ENCODE measurements at regions not wholly inside any gene's neighbourhood (a gene's known extent, or its start where the extent isn't known, plus 50 kb on each side); places are given as distances from the start of the nearest gene placed in this dataset.
"Not testable (repeated sequence)": the region's sequence is repeated elsewhere in the genome, so short reads cannot be mapped to it uniquely, and the experiment has no call there.

- ATAC-seq = peak in 1 of 2 donors; percentile 80
- WGBS = 36% methylated on average over 10 of the region's 10 CpGs
- intact Hi-C loops (cut with DNase I) = no loop called here
Measured at GRCh38 chr6:90678049-90678779, 91.3 kb upstream of the MAP3K7 start.

DNA sequence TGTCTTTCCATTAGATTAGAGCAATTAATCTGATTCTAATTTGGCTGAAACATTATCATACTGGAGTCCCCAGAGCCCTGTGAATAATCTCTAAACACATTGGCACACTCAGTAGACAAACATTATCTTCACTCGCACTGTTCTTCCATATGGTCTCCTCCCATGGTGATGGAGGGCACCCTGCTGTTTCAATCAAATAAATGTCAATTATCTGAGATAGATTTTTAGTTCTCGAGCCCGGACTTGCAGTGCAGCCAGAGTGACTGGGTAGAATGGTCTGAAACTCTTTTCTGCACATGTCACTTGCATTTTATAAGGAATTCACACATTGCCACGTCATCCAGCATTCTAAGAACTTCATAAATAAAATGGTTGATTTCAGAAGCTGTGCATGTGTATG, 90.6 kb upstream of the MAP3K7 start:
- Histone ChIP-seq H3K4me3 (ENCODE audit: low read length) (no peak overlapping the region), H3K9me3 (ENCODE audit: control insufficient read depth, low read length) (no peaks in the 10 kb centered on the region), H3K4me1 (ENCODE audit: control insufficient read depth, insufficient read depth, low read length) (no peaks in the 10 kb centered on the region), H3K27me3 (ENCODE audit: control insufficient read depth, insufficient read depth) (no peaks in the 10 kb centered on the region), H3K27ac (ENCODE audit: low read length) (no peak overlapping the region)
- no peak for DNase-seq
- intact Hi-C loops (cut with DNase I) = no loop called here
- WGBS = 29% methylated on average over 4 of the region's 4 CpGs
- no peak for ATAC-seq

More at GRCh38 chr6:90678049-90678779, 91.3 kb upstream of the MAP3K7 start:
- Histone ChIP-seq H3K27me3 (ENCODE audit: control insufficient read depth, insufficient read depth) (no peaks in the 10 kb centered on the region), H3K27ac (ENCODE audit: low read length) (no peak overlapping the region), H3K4me1 (ENCODE audit: control insufficient read depth, insufficient read depth, low read length) (no peaks in the 10 kb centered on the region), H3K4me3 (ENCODE audit: low read length) (no peak overlapping the region), H3K9me3 (ENCODE audit: control insufficient read depth, low read length) (no peaks in the 10 kb centered on the region)
- no peak for DNase-seq

GRCh38 chr6:90676516-90677300, 89.8 kb upstream of the MAP3K7 start:
- WGBS = 58% methylated on average over 7 of the region's 7 CpGs
- H3K9me3 ChIP-seq (ENCODE audit: control insufficient read depth, low read length) = no peaks in the 10 kb centered on the region
- H3K4me1 ChIP-seq (ENCODE audit: control insufficient read depth, insufficient read depth, low read length) = no peaks in the 10 kb centered on the region
- no peaks in the 10 kb centered on the region for H3K27me3 ChIP-seq (ENCODE audit: control insufficient read depth, insufficient read depth)
- no peak overlapping the region for H3K4me3 ChIP-seq (ENCODE audit: low read length)
- ATAC-seq (no peak), DNase-seq (no peak)
- intact Hi-C loops (cut with DNase I) = no loop called here
- no peak overlapping the region for H3K27ac ChIP-seq (ENCODE audit: low read length)

GRCh38 chr6:90675107-90675506, 88.2 kb upstream of the MAP3K7 start:
- H3K9me3 ChIP-seq (ENCODE audit: control insufficient read depth, low read length); intact Hi-C loops (cut with DNase I); ATAC-seq; H3K27ac ChIP-seq (ENCODE audit: low read length); H3K27me3 ChIP-seq (ENCODE audit: control insufficient read depth, insufficient read depth); DNase-seq; H3K4me1 ChIP-seq (ENCODE audit: control insufficient read depth, insufficient read depth, low read length); H3K4me3 ChIP-seq (ENCODE audit: low read length): not testable (repeated sequence)
- WGBS = 85% methylated on average over 8 of the region's 8 CpGs

- H3K4me3 ChIP-seq (ENCODE audit: low read length); ATAC-seq; H3K9me3 ChIP-seq (ENCODE audit: control insufficient read depth, low read length); H3K27ac ChIP-seq (ENCODE audit: low read length); intact Hi-C loops (cut with DNase I); H3K27me3 ChIP-seq (ENCODE audit: control insufficient read depth, insufficient read depth); DNase-seq; H3K4me1 ChIP-seq (ENCODE audit: control insufficient read depth, insufficient read depth, low read length): not testable (repeated sequence)
- 60% methylated on average over 8 of the region's 9 CpGs for WGBS
Measured at GRCh38 chr6:90674077-90674476, 87.2 kb upstream of the MAP3K7 start.

- DNase-seq (no peak), ATAC-seq (no peak)
- Histone ChIP-seq H3K4me1 (ENCODE audit: control insufficient read depth, insufficient read depth, low read length) (no peaks in the 10 kb centered on the region), H3K4me3 (ENCODE audit: low read length) (no peak overlapping the region), H3K27ac (ENCODE audit: low read length) (no peak overlapping the region), H3K9me3 (ENCODE audit: control insufficient read depth, low read length) (no peaks in the 10 kb centered on the region), H3K27me3 (ENCODE audit: control insufficient read depth, insufficient read depth) (no peaks in the 10 kb centered on the region)
- 81% methylated on average over 1 of the region's 1 CpG for WGBS
- intact Hi-C loops (cut with DNase I) = no loop called here
Measured at GRCh38 chr6:90669846-90670245, 83.0 kb upstream of the MAP3K7 start.

DNA sequence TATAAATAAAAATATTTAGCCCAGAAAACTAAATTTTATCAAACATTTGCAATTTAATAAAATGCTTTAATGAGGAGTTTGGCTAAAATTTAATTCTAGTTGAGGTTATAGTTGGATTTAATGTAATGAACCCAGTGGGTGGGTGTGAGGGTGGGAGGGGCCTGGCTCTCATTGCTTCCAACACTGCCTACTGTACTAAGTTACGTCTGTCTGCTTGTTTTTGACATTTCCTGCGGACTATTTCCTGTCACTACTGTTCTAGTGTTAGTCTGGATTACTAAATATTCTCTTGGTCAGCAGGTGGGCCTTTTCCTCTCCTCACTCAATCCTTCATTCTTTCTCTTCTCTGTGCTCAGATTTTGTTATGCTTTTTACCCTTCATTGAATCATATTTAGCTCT, 82.5 kb upstream of the MAP3K7 start:
- Histone ChIP-seq H3K9me3 (ENCODE audit: control insufficient read depth, low read length) (no peaks in the 10 kb centered on the region), H3K27ac (ENCODE audit: low read length) (no peak overlapping the region), H3K27me3 (ENCODE audit: control insufficient read depth, insufficient read depth) (no peaks in the 10 kb centered on the region), H3K4me1 (ENCODE audit: control insufficient read depth, insufficient read depth, low read length) (no peaks in the 10 kb centered on the region), H3K4me3 (ENCODE audit: low read length) (no peak overlapping the region)
- DNase-seq (no peak), ATAC-seq (no peak)
- 51% methylated on average over 2 of the region's 2 CpGs for WGBS
- intact Hi-C loops (cut with DNase I) = no loop called here

- Histone ChIP-seq H3K4me3 (ENCODE audit: low read length) (no peak overlapping the region), H3K27me3 (ENCODE audit: control insufficient read depth, insufficient read depth) (no peaks in the 10 kb centered on the region), H3K4me1 (ENCODE audit: control insufficient read depth, insufficient read depth, low read length) (no peaks in the 10 kb centered on the region), H3K27ac (ENCODE audit: low read length) (no peak overlapping the region), H3K9me3 (ENCODE audit: control insufficient read depth, low read length) (no peaks in the 10 kb centered on the region)
- no peak for DNase-seq
- intact Hi-C loops (cut with DNase I) = no loop called here
- no peak for ATAC-seq
Measured at GRCh38 chr6:90668141-90668540, 81.3 kb upstream of the MAP3K7 start.

- Histone ChIP-seq H3K27ac (ENCODE audit: low read length) (no peak overlapping the region), H3K27me3 (ENCODE audit: control insufficient read depth, insufficient read depth) (no peaks in the 10 kb centered on the region), H3K4me1 (ENCODE audit: control insufficient read depth, insufficient read depth, low read length) (no peaks in the 10 kb centered on the region), H3K4me3 (ENCODE audit: low read length) (no peak overlapping the region), H3K9me3 (ENCODE audit: control insufficient read depth, low read length) (no peaks in the 10 kb centered on the region)
- ATAC-seq = no peak
- no peak for DNase-seq
- 96% methylated on average over 3 of the region's 3 CpGs for WGBS
- intact Hi-C loops (cut with DNase I) = no loop called here
Measured at GRCh38 chr6:90663873-90664272, 77.0 kb upstream of the MAP3K7 start.

DNA sequence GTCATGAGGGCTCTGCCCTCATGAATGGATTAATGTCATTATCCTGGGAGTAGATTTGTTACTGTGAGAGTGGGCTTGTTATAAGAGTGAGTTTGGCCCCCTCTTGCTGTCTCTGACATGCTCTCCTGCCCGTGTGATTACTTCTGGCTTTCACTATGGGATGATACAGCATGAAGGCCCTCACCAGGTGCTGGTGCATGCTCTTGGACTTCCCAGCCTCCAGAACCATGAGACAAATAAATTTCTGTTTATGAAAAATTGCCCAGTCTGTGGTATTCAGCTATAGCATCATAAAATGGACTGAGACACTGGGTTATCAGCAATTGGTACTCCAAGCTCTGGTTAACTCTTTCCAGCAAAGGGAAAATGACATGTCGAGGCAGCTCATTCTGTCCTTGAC, 76.2 kb upstream of the MAP3K7 start:
- ATAC-seq (no peak), DNase-seq (no peak)
- Histone ChIP-seq H3K27me3 (ENCODE audit: control insufficient read depth, insufficient read depth) (no peaks in the 10 kb centered on the region), H3K27ac (ENCODE audit: low read length) (no peak overlapping the region), H3K9me3 (ENCODE audit: control insufficient read depth, low read length) (no peaks in the 10 kb centered on the region), H3K4me1 (ENCODE audit: control insufficient read depth, insufficient read depth, low read length) (no peaks in the 10 kb centered on the region), H3K4me3 (ENCODE audit: low read length) (no peak overlapping the region)
- 73% methylated on average over 2 of the region's 2 CpGs for WGBS
- intact Hi-C loops (cut with DNase I) = no loop called here

- no peak for ATAC-seq
- Histone ChIP-seq H3K4me3 (ENCODE audit: low read length) (no peak overlapping the region), H3K4me1 (ENCODE audit: control insufficient read depth, insufficient read depth, low read length) (no peaks in the 10 kb centered on the region), H3K27me3 (ENCODE audit: control insufficient read depth, insufficient read depth) (no peaks in the 10 kb centered on the region), H3K9me3 (ENCODE audit: control insufficient read depth, low read length) (no peaks in the 10 kb centered on the region), H3K27ac (ENCODE audit: low read length) (no peak overlapping the region)
- no peak for DNase-seq
- intact Hi-C loops (cut with DNase I) = no loop called here
Measured at GRCh38 chr6:90660931-90661330, 74.1 kb upstream of the MAP3K7 start.
